ENCODE measurements at regions not wholly inside any gene's neighbourhood (a gene's known extent, or its start where the extent isn't known, plus 50 kb on each side); places are given as distances from the start of the nearest gene placed in this dataset.

DNA sequence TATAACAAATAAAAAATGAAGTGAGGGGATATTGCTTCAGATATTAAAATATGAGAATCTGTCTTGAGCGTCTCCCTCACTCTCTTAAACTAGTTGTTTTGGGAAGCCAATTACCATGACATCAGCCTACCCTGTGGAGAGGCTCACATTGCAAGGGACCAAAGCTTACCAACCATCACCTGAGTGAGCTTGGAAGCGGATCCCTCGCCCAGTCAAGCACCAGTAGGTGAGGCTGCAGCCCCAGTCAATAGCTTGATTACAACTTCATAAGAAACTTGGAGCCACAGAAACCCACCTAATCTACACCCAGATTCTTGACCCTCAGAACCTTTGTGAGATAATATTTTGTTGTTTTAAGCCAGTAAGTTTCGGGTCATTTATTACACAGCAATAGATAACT, 206.2 kb downstream of the CEMIP2 start:
- Histone ChIP-seq H3K4me3 (no peak overlapping the region), H3K9me3 (no peaks in the 10 kb centered on the region), H3K36me3 (no peaks in the 10 kb centered on the region), H3K4me1 (no peaks in the 10 kb centered on the region), H3K27me3 (no peaks in the 10 kb centered on the region), H3K27ac (no peak overlapping the region)
- TF ChIP-seq, protein P1, sequence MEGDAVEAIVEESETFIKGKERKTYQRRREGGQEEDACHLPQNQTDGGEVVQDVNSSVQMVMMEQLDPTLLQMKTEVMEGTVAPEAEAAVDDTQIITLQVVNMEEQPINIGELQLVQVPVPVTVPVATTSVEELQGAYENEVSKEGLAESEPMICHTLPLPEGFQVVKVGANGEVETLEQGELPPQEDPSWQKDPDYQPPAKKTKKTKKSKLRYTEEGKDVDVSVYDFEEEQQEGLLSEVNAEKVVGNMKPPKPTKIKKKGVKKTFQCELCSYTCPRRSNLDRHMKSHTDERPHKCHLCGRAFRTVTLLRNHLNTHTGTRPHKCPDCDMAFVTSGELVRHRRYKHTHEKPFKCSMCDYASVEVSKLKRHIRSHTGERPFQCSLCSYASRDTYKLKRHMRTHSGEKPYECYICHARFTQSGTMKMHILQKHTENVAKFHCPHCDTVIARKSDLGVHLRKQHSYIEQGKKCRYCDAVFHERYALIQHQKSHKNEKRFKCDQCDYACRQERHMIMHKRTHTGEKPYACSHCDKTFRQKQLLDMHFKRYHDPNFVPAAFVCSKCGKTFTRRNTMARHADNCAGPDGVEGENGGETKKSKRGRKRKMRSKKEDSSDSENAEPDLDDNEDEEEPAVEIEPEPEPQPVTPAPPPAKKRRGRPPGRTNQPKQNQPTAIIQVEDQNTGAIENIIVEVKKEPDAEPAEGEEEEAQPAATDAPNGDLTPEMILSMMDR (IDR thresholded peaks at IDR 0.05) = no peak
- DNase-seq (ENCODE audit: low spot score) = no peak

DNA sequence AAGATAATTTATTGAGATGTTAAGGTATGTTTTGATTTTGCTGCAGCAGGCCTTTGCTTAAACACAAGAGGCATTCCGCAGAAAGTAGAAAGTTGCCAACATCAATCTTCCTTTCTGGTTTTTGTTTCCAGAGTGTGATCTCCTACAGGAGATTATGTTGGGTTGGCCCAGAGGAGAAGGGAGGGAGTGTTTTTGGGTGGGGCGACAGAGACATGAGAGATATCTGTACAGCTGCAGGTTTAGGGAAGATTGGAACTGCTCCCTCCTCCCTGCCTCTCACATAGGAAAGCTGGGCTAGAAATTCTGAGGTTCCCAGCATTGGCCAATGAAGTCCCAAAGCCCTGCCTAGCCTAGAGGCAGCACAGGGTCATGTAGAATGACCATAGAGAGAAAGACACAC, 211.0 kb downstream of the CEMIP2 start:
- DNase-seq (ENCODE audit: low spot score) = no peak
- TF ChIP-seq, protein P1 (IDR thresholded peaks at IDR 0.05) = no peak
- Histone ChIP-seq H3K36me3 (no peaks in the 10 kb centered on the region), H3K9me3 (no peaks in the 10 kb centered on the region), H3K4me1 (no peaks in the 10 kb centered on the region), H3K27me3 (no peaks in the 10 kb centered on the region), H3K4me3 (no peak overlapping the region), H3K27ac (no peak overlapping the region)

DNA sequence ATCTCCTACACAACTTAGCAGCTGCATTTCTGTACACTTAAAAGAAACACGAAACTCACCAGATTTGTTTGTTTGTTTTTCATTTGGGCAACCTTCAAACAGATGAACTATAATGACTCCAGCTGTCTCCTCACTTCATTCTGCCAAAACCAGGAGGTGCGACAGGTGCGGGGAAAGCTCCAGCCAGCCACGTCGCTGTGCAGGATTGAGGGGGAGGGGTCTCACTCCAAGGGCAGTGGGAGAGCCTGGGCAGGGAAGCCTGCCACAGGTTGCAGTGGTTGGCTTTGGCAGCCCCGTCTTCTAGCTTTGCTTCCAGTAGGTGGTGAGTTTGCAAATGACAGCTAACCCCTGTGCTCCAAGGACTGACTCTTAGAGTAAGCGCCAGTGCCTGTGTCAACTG, 215.8 kb downstream of the CEMIP2 start:
- Histone ChIP-seq H3K9me3 (no peaks in the 10 kb centered on the region), H3K27me3 (no peaks in the 10 kb centered on the region), H3K27ac (no peak overlapping the region), H3K4me1 (no peaks in the 10 kb centered on the region), H3K4me3 (no peak overlapping the region), H3K36me3 (no peaks in the 10 kb centered on the region)
- TF ChIP-seq, protein P1 (IDR thresholded peaks at IDR 0.05) = no peak
- no peak for DNase-seq (ENCODE audit: low spot score)

DNA sequence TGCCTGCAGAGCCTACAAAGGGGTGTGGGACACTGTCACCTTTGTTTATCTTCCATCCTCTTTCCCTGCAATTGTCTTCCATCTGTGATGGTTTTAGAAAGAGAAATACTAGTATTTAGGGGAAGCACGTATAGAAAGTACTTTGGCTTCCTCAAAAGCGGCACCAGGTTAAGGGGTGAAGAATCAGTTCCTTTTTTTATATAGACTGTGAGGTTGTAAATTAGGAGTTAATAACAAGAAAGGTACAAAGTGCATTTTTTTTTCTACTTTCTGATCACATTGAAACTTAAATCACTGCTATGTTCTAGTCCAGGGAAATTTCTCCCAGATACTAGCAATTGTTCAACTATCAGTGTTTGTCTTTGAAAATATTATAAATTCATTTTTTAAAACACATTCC, 219.3 kb downstream of the CEMIP2 start:
- TF ChIP-seq, protein P1 (IDR thresholded peaks at IDR 0.05) = no peak
- no peak overlapping the region for H3K4me3 ChIP-seq
- H3K36me3 ChIP-seq = no peaks in the 10 kb centered on the region
- no peaks in the 10 kb centered on the region for H3K9me3 ChIP-seq
- no peak for DNase-seq (ENCODE audit: low spot score)
- H3K27ac ChIP-seq = no peak overlapping the region
- no peaks in the 10 kb centered on the region for H3K4me1 ChIP-seq
- no peaks in the 10 kb centered on the region for H3K27me3 ChIP-seq

DNA sequence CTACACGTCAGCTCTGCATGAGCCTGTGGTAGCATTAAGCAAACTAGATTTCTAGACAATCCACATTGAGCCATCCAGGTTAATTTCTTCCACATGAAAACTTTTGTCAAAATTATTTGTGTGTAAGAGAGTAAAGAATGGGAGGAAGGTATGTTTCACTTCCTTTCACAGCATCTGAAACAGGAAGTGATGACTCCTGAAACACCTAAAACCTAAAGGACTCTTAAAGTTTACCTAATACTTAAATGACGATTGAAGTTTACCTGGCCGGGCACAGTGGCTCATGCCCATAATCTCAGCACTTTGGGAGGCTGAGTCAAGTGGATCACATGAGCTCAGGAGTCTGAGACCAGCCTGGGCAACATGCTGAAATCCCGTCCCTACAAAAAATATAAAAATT, 223.8 kb downstream of the CEMIP2 start:
- TF ChIP-seq, protein P1 (IDR thresholded peaks at IDR 0.05) = no peak
- H3K9me3 ChIP-seq = no peaks in the 10 kb centered on the region
- no peak for DNase-seq (ENCODE audit: low spot score)
- no peaks in the 10 kb centered on the region for H3K36me3 ChIP-seq
- H3K4me1 ChIP-seq = no peaks in the 10 kb centered on the region
- H3K27ac ChIP-seq = no peak overlapping the region
- H3K27me3 ChIP-seq = no peaks in the 10 kb centered on the region
- no peak overlapping the region for H3K4me3 ChIP-seq

DNA sequence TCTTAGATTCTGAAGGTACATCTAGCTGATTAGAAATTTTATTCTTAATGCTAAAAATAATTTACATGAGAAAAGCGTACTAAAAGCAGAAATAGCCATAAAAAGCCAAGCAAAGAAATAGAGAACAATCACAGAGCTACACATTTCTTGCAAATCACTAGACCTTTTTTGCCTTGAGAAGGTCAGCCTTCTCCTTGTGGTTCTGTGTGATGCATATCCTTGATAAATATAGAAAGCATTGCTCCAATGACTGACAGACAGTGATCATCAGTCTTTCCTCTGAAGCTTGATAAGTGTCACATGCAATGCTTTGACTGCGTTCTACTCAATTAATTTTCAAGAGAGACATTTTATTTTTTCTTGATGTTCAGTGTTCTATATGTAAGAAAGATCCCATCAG, 226.9 kb downstream of the CEMIP2 start:
- H3K4me3 ChIP-seq = no peak overlapping the region
- no peaks in the 10 kb centered on the region for H3K4me1 ChIP-seq
- DNase-seq (ENCODE audit: low spot score) = no peak
- H3K36me3 ChIP-seq = no peaks in the 10 kb centered on the region
- H3K27ac ChIP-seq = no peak overlapping the region
- no peaks in the 10 kb centered on the region for H3K9me3 ChIP-seq
- TF ChIP-seq, protein P1 (IDR thresholded peaks at IDR 0.05) = no peak
- no peaks in the 10 kb centered on the region for H3K27me3 ChIP-seq

Data from right atrium auricular region (tissue), 2 donors.